H9 (cell line): ENCODE measurements at regions not wholly inside any gene's neighbourhood (a gene's known extent, or its start where the extent isn't known, plus 50 kb on each side); places are given as distances from the start of the nearest gene placed in this dataset.

ENCODE experiments used
- DNase-seq: peaks from one replicate; pipeline ENCODE4 v3.0.0-alpha.2; 2017
- H2AFZ ChIP-seq: one replicate; pipeline ENCODE4 v1.6.1; 2013; ENCODE audit warnings: mild to moderate bottlenecking, low read length, control low read depth, moderate library complexity
- H2AK5ac ChIP-seq: 2 replicates; pipeline ENCODE4 v1.6.1; 2013; ENCODE audit warnings: low read length, control low read depth, mixed read lengths; ENCODE audit not compliant: insufficient read length
- H2BK120ac ChIP-seq: one replicate; pipeline ENCODE4 v1.6.1; 2013; ENCODE audit warnings: low read depth, mild to moderate bottlenecking, low read length, control low read depth, inconsistent platforms; ENCODE audit not compliant: poor library complexity, severe bottlenecking
- H2BK12ac ChIP-seq: 2 replicates; pipeline ENCODE4 v1.6.1; 2013; ENCODE audit warnings: low read length, control low read depth, mixed read lengths, low read depth; ENCODE audit not compliant: insufficient read length
- H2BK15ac ChIP-seq: 2 replicates; pipeline ENCODE4 v1.6.1; 2013; ENCODE audit warnings: low read depth, low read length, control low read depth
- H2BK20ac ChIP-seq: one replicate; pipeline ENCODE4 v1.6.1; 2013; ENCODE audit warnings: low read depth, mild to moderate bottlenecking, low read length, control low read depth, inconsistent platforms; ENCODE audit not compliant: poor library complexity, severe bottlenecking
- H2BK5ac ChIP-seq: 2 replicates; pipeline ENCODE4 v1.6.1; 2013; ENCODE audit warnings: low read length, control low read depth, mixed read lengths; ENCODE audit not compliant: insufficient read length
- H3K14ac ChIP-seq: 2 replicates; pipeline ENCODE4 v1.6.1; 2013; ENCODE audit warnings: low read length, control low read depth; ENCODE audit not compliant: insufficient read depth
- H3K18ac ChIP-seq: 2 replicates; pipeline ENCODE4 v1.6.1; 2013; ENCODE audit warnings: low read depth, mild to moderate bottlenecking, mixed read lengths, low read length, control low read depth; ENCODE audit not compliant: insufficient read length
- H3K23ac ChIP-seq: 2 replicates; pipeline ENCODE4 v1.6.1; 2013; ENCODE audit warnings: low read length, control low read depth, mixed read lengths, low read depth; ENCODE audit not compliant: insufficient read length
- H3K23me2 ChIP-seq: 2 replicates; pipeline ENCODE4 v1.6.1; 2013; ENCODE audit warnings: low read depth, mild to moderate bottlenecking, mixed read lengths, low read length, control low read depth; ENCODE audit not compliant: insufficient read length, poor library complexity, severe bottlenecking
- H3K27ac ChIP-seq: 2 replicates; pipeline ENCODE4 v1.5.1; 2013; ENCODE audit warnings: low read length, control low read depth, mixed read lengths, low read depth; ENCODE audit not compliant: insufficient read length
- H3K27me3 ChIP-seq: 2 replicates; pipeline ENCODE4 v1.6.1; 2013; ENCODE audit warnings: low read length, control low read depth, inconsistent platforms; ENCODE audit not compliant: insufficient read depth
- H3K4ac ChIP-seq: 2 replicates; pipeline ENCODE4 v1.6.1; 2013; ENCODE audit warnings: low read depth, mild to moderate bottlenecking, control low read depth, inconsistent platforms, low read length, moderate library complexity
- H3K4me1 ChIP-seq: 2 replicates; pipeline ENCODE4 v1.6.1; 2013; ENCODE audit warnings: low read length, control low read depth, inconsistent platforms; ENCODE audit not compliant: insufficient read depth
- H3K4me2 ChIP-seq: 2 replicates; pipeline ENCODE4 v1.6.1; 2013; ENCODE audit warnings: low read length, control low read depth, mixed read lengths; ENCODE audit not compliant: insufficient read length, insufficient read depth
- H3K56ac ChIP-seq: 2 replicates; pipeline ENCODE4 v1.6.1; 2013; ENCODE audit warnings: low read depth, mild to moderate bottlenecking, mixed read lengths, low read length, control low read depth; ENCODE audit not compliant: insufficient read length
- H3K79me1 ChIP-seq: 2 replicates; pipeline ENCODE4 v1.6.1; 2013; ENCODE audit warnings: low read depth, mild to moderate bottlenecking, moderate library complexity, low read length, control low read depth, inconsistent platforms; ENCODE audit not compliant: insufficient read depth, poor library complexity, severe bottlenecking
- H3K79me2 ChIP-seq: 2 replicates; pipeline ENCODE4 v1.6.1; 2013; ENCODE audit warnings: low read length, control low read depth, inconsistent platforms; ENCODE audit not compliant: insufficient read depth
- H3K9ac ChIP-seq: 2 replicates; pipeline ENCODE4 v1.6.1; 2013; ENCODE audit warnings: low read length, control low read depth, mixed read lengths; ENCODE audit not compliant: insufficient read length; ENCODE audit errors: extremely low read depth
- H3K9me3 ChIP-seq: one replicate; pipeline ENCODE4 v1.6.1; 2013; ENCODE audit warnings: low read depth, low read length, inconsistent platforms; ENCODE audit not compliant: control insufficient read depth
- H3T11ph ChIP-seq: one replicate; pipeline ENCODE4 v1.6.1; 2013; ENCODE audit warnings: mild to moderate bottlenecking, low read length, control low read depth, inconsistent platforms
- H4K20me1 ChIP-seq: one replicate; pipeline ENCODE4 v1.6.1; 2013; ENCODE audit not compliant: control insufficient read depth, insufficient read length, insufficient read depth
- H4K5ac ChIP-seq: 2 replicates; pipeline ENCODE4 v1.6.1; 2013; ENCODE audit warnings: low read depth, mild to moderate bottlenecking, mixed read lengths, low read length, control low read depth; ENCODE audit not compliant: insufficient read length
- H4K8ac ChIP-seq: replicated peaks from 2 replicates; pipeline ENCODE4 v1.6.1; 2013; ENCODE audit warnings: low read length, control low read depth, mixed read lengths, low read depth; ENCODE audit not compliant: insufficient read length
- H4K91ac ChIP-seq: 2 replicates; pipeline ENCODE4 v1.6.1; 2013; ENCODE audit warnings: low read depth, mild to moderate bottlenecking, moderate library complexity, mixed read lengths, low read length, control low read depth; ENCODE audit not compliant: insufficient read length
- H3K27ac Mint-ChIP-seq, 3 experiments: 2 replicates in 2 of 3; 3 replicates in 1 of 3; pipeline ENCODE4 v1.8.0; 2020 to 2021; ENCODE audit warnings: mixed read lengths in 3 of 3, mild to moderate bottlenecking in 1 of 3, moderate library complexity in 1 of 3
- H3K27me3 Mint-ChIP-seq: 2 replicates; pipeline ENCODE4 v1.8.0; 2021; ENCODE audit warnings: low read depth, mild to moderate bottlenecking, moderate library complexity, mixed read lengths
- H3K36me3 Mint-ChIP-seq, 3 experiments: 2 replicates in 2 of 3; 3 replicates in 1 of 3; pipeline ENCODE4 v1.8.0; 2020 to 2021; ENCODE audit warnings: low read depth in 3 of 3, mixed read lengths in 3 of 3; ENCODE audit not compliant: insufficient read depth in 1 of 3
- H3K4me1 Mint-ChIP-seq, 2 experiments: 2 replicates each; pipeline ENCODE4 v1.8.0; 2020; ENCODE audit warnings: mixed read lengths in 2 of 2
- H3K4me3 Mint-ChIP-seq, 2 experiments: 2 replicates in 1 of 2; 3 replicates in 1 of 2; pipeline ENCODE4 v1.8.0; 2020 to 2021; ENCODE audit warnings: mild to moderate bottlenecking in 2 of 2, mixed read lengths in 2 of 2, moderate library complexity in 1 of 2
- H3K9me3 Mint-ChIP-seq, 2 experiments: 2 replicates in 1 of 2; 3 replicates in 1 of 2; pipeline ENCODE4 v1.8.0; 2020; ENCODE audit warnings: mild to moderate bottlenecking in 2 of 2, mixed read lengths in 2 of 2, moderate library complexity in 1 of 2
- CTCF ChIP-seq: fragments of 200-600 bp; sonication (generic); conservative IDR thresholded peaks from 3 replicates; pipeline ENCODE4 v1.8.0; 2021; ENCODE audit warnings: antibody characterized with exemption, mild to moderate bottlenecking
- WGBS: extraction: QIAGEN DNeasy Blood & Tissue Kit; methylation state at CpG from one replicate; pipeline ENCODE4 v1.1.7; 2013; ENCODE audit warnings: missing lambda C conversion rate, low lambda C conversion rate, mixed read lengths; ENCODE audit not compliant: insufficient read length; ENCODE audit errors: extremely low coverage; 5-methylcytosine and 5-hydroxymethylcytosine counted together

GRCh38 chr21:34205811-34206571, 132.6 kb downstream of the MRPS6 start:
- no peak overlapping the region for H3K56ac ChIP-seq

More at GRCh38 chr21:34205811-34206571, 132.6 kb downstream of the MRPS6 start:
- Histone ChIP-seq H3K27ac (no peak overlapping the region), H2BK15ac (no peak overlapping the region), H3K4me2 (no peak overlapping the region), H4K5ac (no peak overlapping the region), H3K79me2 (no peaks in the 10 kb centered on the region), H3K23me2 (peaks cover 18% of the 10 kb centered on the region), H4K91ac (no peak overlapping the region), H3K23ac (no peak overlapping the region), H3K14ac (no peak overlapping the region), H2BK5ac (no peak overlapping the region), H3K79me1 (no peaks in the 10 kb centered on the region), H3K27me3 (no peaks in the 10 kb centered on the region), H4K20me1 (no peaks in the 10 kb centered on the region), H2BK120ac (no peak overlapping the region), H3T11ph (no peak overlapping the region), H2AK5ac (no peak overlapping the region), H2BK20ac (no peak overlapping the region), H3K18ac (no peak overlapping the region), H4K8ac (no peak overlapping the region), H2BK12ac (no peak overlapping the region), H3K9ac (no peak overlapping the region), H3K4ac (no peak overlapping the region), H3K4me1 (peaks cover 8% of the 10 kb centered on the region; the same call in 1 of the 2 replicates), H2AFZ (no peak overlapping the region), H3K9me3 (no peaks in the 10 kb centered on the region)
- no peak overlapping the region for H3K4me3 Mint-ChIP-seq
- no peak overlapping the region; a peak in 1 of 7 replicates for H3K27ac Mint-ChIP-seq
- peaks cover 0 to 16% of the 10 kb centered on the region in 2 experiments; a peak in 3 of 5 replicates for H3K9me3 Mint-ChIP-seq
- H3K27me3 Mint-ChIP-seq: peaks cover 7% of the 10 kb centered on the region
- H3K4me1 Mint-ChIP-seq: peaks cover 26 to 29% of the 10 kb centered on the region in 2 experiments
- TF ChIP-seq CTCF: no peak
- WGBS: no CpG with 5 or more reads among the region's 2 CpGs
- no peak for DNase-seq
- peaks cover 0 to 8% (median 5%) of the 10 kb centered on the region in 3 experiments; a peak in 4 of 7 replicates for H3K36me3 Mint-ChIP-seq
